ENCODE measurements at regions not wholly inside any gene's neighbourhood (a gene's known extent, or its start where the extent isn't known, plus 50 kb on each side); places are given as distances from the start of the nearest gene placed in this dataset.
"Not testable (repeated sequence)": the region's sequence is repeated elsewhere in the genome, so short reads cannot be mapped to it uniquely, and the experiment has no call there.

GRCh38 chrX:92270936-92271855 lies 492.0 kb downstream of the PCDH11X start:
- in situ Hi-C loops (cut with HindIII; ENCODE audit: low pct_unique_long_range_greater_than_20kb, low sequenced_read_pairs) = no loop called here
- no peak for DNase-seq (ENCODE audit: low read depth, low spot score)

- in situ Hi-C loops (cut with HindIII; ENCODE audit: low pct_unique_long_range_greater_than_20kb, low sequenced_read_pairs) = not testable (repeated sequence)
Observed at GRCh38 chrX:92278556-92278955, 499.4 kb downstream of the PCDH11X start.

DNA sequence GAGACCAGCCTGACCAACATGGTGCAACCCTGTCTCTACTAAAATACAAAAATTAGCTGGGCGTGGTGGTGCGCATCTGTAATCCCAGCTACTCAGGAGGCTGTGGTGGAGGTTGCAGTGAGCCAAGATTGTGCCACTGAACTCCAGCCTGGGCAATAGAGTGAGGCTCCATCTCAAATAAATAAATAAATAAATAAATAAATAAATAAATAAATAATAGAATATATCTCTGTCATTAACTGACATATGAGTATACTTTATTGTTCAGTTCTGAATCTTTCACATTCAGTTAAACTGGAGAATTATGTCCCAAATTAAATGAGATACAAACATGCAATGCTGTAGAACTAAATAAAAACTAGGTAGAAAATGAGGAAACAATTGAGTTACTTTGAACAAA lies 501.2 kb downstream of the PCDH11X start:
- in situ Hi-C loops (cut with HindIII; ENCODE audit: low pct_unique_long_range_greater_than_20kb, low sequenced_read_pairs); DNase-seq (ENCODE audit: low read depth, low spot score): not testable (repeated sequence)

More at GRCh38 chrX:92278556-92278955, 499.4 kb downstream of the PCDH11X start:
- DNase-seq (ENCODE audit: low read depth, low spot score) = not testable (repeated sequence)

DNA sequence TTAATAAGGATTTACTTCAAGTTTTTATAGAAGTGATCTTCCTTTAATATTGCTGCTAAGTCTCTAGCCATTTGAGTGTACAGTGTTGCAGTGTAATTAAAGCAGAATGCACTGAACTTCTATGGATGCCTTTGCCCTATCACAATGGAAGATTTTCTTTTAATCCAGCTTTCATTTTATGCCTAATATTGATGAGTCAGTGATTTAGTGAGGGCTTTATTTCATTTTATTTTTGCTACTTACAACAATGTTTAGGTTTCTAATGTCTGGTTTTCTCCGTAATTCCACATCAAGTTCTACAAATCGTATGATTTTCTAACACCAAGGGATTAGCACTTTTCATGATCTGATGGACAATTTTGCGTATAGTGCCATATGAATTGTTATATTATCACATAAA lies 504.1 kb downstream of the PCDH11X start:
- DNase-seq (ENCODE audit: low read depth, low spot score) = no peak
- in situ Hi-C loops (cut with HindIII; ENCODE audit: low pct_unique_long_range_greater_than_20kb, low sequenced_read_pairs) = no loop called here

DNA sequence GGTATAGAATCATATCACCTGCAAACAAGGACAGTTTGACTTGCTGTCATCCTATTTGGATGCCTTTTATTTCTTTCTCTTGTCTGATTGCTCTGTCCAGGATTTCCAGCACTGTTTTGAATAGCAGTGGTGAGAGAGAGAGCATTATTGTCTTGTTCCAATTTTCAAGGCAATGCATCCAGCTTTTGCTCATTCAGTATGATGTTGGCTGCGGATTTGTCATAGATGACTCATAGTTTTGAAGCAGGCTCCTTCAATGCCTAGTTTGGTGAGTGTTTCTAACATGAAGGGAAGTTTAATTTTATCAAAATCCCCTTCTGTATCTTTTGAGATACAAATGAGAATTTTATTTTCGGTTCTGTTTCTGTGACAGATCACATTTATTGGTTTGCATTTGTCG lies 518.9 kb downstream of the PCDH11X start:
- DNase-seq (ENCODE audit: low read depth, low spot score); in situ Hi-C loops (cut with HindIII; ENCODE audit: low pct_unique_long_range_greater_than_20kb, low sequenced_read_pairs): not testable (repeated sequence)

DNA sequence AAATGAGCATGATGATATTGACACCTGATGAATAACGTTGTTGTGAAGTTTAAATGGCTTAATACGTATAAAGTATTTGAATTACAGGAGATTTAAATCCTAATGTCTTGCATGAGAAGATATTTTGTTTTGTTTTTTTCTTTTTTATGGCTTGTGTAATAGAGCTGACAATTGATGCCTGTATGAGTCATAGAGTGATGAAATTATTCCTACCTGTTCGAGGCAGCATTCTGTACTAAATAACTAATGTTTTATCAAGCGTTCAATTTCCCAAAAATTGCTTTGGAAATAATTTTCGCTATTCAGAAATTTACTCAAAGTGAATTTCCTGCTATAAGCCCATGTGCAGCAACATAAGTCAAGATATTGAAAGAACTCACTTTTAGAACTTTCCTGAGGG lies 554.0 kb downstream of the PCDH11X start:
- DNase-seq (ENCODE audit: low read depth, low spot score); in situ Hi-C loops (cut with HindIII; ENCODE audit: low pct_unique_long_range_greater_than_20kb, low sequenced_read_pairs): not testable (repeated sequence)

GRCh38 chrX:92351065-92351464 lies 571.9 kb downstream of the PCDH11X start:
- DNase-seq (ENCODE audit: low read depth, low spot score) = peak; percentile 7
- in situ Hi-C loops (cut with HindIII; ENCODE audit: low pct_unique_long_range_greater_than_20kb, low sequenced_read_pairs) = not testable (repeated sequence)

DNA sequence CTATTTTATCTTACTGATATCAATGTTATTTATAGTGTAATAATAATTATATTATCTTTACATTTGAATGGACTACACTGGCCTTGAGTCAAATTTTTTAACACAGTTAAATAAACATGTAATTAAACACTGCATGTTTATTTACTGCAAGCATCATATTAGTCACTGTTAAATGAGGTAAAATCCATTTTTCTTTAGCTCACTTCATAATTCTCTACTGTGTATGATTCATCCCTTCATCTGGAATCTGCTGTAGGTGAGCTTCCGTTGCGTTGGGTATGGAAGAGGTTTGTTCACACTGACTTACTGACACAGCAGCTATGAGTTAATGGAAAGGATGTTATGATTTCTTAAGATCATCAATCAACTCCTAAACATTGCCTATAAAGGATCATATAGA lies 572.3 kb downstream of the PCDH11X start:
- DNase-seq (ENCODE audit: low read depth, low spot score) = no peak
- in situ Hi-C loops (cut with HindIII; ENCODE audit: low pct_unique_long_range_greater_than_20kb, low sequenced_read_pairs) = no loop called here

All from SK-MEL-5 (cell line).